HG03520 (cell line): ENCODE measurements at regions not wholly inside any gene's neighbourhood (a gene's known extent, or its start where the extent isn't known, plus 50 kb on each side); places are given as distances from the start of the nearest gene placed in this dataset.

Source experiments
- ATAC-seq: cut with Tn5 transposase; IDR thresholded peaks from one replicate; pipeline ENCODE4 v1.9.1; 2021; ENCODE audit warnings: mild to moderate bottlenecking, moderate library complexity; ENCODE audit not compliant: unreplicated experiment

- no peak for ATAC-seq
Observed at GRCh38 chr5:145708169-145708568, 127.0 kb downstream of the PRELID2 start.

DNA sequence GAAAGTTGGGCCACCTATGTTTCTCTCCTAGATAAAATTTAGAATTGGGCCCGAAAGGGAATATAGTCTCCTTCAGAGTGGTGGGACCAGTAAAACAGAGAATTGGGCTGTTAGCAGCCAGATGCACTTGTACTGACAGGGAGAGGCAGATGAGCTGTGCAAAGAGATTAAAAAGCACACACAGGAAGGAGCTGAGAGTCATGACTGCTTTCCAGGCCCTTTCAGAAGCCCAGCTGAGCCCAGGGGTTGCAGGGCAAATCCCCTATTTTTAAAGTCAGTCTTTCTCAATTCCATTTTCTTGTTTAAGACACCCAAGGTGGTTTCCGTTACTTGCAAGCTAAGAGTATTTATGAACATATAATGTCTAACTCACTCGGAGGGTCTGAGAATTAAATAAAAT is 130.4 kb downstream of the PRELID2 start:
- no peak for ATAC-seq

DNA sequence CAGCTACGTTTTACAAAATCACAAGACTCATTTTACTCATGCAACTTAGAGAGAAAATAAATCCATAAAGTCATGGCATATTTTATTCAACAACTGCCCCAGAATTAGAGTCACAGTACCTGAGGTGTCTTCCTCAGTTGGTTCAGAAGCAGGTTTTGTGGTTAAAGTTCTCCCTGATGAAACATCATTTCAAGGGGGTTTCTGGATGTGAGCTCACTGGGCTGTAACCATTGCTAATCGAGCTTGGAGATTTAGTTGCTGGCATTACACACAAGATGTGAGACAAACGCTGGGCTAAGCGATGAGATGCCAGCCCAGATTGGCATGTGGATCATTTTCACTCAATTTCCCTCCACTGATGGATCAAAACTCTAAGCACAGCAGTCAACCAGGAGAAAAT is 131.3 kb downstream of the PRELID2 start:
- no peak for ATAC-seq

- ATAC-seq = no peak
Observed at GRCh38 chr5:145701404-145701803, 133.7 kb downstream of the PRELID2 start.

- no peak for ATAC-seq
Observed at GRCh38 chr5:145699846-145700245, 135.3 kb downstream of the PRELID2 start.

DNA sequence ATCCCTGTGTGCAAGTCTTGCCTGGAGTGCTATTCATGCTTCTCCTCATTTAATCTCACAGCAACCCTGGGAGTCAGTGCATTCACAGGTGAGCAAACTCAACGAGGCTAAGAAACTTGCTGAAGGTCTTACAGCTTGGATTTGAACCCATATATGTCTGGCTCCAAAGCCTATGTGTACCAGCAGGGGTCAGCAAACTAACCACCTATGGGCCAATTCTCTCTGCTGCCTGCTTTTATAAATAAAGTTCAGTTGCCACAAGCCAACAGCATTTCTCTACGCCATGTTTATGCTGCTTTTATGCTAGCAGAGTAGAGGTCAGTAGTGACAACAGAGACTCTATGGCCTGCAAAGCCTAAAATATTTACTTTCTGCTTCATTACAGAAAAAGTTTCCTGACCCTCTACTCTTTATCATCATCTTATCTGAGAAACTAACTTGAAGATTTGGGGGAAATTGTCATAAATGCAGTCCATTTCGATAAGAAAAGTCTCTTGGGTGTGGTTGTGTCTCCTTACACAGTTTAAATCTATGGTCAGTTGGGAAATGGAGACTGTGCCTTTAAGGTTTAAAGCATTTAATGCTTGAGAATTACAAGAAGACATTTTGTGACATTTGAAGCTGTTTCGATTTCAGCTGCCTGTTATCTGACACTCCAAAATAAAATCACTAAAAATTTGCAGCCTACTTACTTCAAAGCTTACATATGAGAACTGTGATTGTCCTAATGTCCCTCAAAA is 137.7 kb downstream of the PRELID2 start:
- peak; percentile 85 for ATAC-seq

GRCh38 chr5:145689235-145689634 is 145.9 kb downstream of the PRELID2 start:
- ATAC-seq = peak; percentile 88

- no peak for ATAC-seq
Observed at GRCh38 chr5:145687943-145688342, 147.2 kb downstream of the PRELID2 start.

- no peak for ATAC-seq
Observed at GRCh38 chr5:145685417-145685816, 149.7 kb downstream of the PRELID2 start.

GRCh38 chr5:145683431-145683830 is 151.7 kb downstream of the PRELID2 start:
- no peak for ATAC-seq

DNA sequence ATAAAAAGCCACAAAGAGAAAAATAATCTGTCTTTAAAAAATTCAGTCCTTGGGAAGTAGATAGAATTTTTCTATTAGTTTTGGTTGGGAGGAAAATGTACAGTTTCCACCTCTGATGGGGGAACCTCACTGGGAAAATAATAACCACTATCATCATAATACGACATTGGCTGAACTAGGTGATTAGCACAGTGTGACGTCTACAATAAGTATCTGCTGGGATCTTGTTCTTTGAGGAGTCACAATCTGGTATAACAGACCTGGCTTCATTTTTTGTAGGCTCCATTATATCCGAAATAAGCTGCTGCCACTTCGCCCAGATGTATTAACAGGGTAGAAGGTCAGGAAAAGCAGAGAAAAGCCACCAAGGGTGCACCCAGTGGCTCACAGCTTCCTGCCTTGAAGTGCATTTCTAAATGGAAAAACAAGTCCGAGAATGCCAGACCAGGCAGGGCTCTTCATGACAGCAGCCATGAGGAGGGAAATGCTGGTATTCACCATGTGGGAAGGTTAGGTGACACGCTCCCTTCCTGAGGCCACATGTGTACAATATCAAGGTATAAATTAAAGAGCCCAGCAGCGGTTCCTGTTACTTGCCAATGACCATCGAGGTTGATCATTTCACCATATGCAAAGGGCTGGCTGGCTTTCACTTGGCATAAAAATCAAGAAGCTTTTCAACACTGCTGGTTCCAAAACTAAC is 152.8 kb downstream of the PRELID2 start:
- no peak for ATAC-seq

DNA sequence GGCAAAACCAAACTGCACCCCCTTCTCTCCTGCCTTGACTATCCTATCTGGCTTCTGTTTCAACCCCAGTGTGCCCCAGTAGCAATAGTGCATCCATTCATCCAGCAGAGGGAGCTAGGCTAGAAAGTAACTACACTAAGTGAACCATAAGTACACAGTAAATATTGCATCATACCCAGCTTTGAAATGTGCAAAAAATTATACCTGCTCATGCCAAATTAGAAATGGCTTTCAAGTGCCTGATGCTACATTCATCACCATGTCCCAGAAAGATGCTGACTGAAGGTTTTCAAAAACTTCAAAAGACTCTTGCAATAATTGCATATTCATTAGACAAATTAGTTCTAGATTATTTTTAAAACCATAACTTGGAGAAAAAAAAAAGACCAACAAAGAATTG is 153.5 kb downstream of the PRELID2 start:
- peak; percentile 99 for ATAC-seq

DNA sequence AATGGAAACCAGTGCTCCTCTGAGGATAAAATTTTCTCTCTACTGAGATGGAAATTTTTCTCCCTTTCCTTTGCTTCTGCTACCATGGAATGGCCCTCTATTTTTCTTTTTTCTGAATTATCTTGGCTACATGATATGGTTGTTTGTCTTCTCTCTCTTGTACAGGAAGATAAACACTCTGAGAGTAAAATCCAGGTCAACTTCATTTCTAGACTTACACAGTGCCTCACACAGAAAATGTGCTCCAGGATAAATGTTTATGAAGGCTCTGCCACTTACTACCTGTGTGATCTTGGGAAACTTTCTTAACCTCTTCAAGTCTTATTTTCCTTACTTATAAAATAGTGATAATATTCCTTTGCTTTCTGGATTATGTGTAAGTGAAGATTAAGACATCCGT is 153.9 kb downstream of the PRELID2 start:
- no peak for ATAC-seq

DNA sequence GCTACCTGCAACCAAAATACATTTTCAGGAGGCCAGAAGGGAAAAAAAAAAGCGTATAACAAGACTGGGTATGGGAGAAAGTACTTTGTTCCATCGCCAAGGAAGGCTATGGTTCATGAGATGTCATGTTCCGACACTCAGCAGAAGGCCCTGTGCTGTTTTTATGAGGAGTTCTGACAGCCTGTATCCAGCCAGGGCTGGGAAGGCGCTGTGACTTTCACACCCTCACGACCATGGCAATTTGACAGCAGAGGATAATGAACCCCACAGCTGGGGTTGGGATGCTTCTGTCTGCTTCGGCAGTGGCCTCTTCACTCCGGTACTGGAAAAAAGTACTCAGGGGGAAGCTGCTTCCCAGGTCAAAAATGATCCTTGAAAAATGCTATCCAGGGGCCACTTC is 154.4 kb downstream of the PRELID2 start:
- no peak for ATAC-seq

GRCh38 chr5:145680169-145680568 is 155.0 kb downstream of the PRELID2 start:
- no peak for ATAC-seq

DNA sequence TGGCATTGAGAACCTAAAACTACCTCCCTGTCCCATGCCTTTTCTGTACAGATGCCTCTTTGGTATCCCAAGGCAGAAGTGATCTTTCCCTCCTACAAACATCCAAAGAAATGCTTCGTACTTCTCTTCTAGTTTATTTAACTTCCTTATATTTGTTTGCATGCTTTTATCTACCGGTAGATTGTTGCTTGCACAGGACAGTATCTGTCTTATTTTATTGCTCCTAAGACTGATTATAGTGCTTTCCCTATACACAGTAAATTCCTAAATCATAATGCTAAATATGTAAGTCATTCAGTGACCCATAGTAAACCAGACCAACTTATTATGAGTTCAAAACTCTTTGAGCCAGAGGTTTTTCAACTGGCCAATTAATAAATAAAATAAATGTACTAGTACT is 156.9 kb downstream of the PRELID2 start:
- no peak for ATAC-seq

DNA sequence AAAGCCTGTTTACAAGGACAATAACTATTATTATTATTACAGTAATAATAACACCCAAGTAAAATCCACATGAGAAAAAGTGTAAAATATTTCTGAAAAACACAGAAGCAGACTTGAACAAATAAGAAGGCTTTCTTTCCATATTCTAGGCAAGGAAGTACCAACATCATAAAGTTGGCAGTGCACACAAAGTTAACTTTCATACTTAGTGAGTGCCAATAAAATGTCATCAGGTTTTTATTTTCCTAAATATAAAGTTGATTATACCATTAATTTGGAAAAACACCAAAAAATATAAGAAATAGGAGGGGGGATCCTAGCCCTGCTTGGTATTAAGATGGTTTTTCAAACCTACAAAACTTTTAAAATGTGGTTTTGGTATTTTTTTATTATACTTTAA is 161.4 kb downstream of the PRELID2 start:
- ATAC-seq = no peak

- ATAC-seq = no peak
Observed at GRCh38 chr5:145668714-145669113, 166.4 kb downstream of the PRELID2 start.

GRCh38 chr5:145667742-145668141 is 167.4 kb downstream of the PRELID2 start:
- no peak for ATAC-seq

GRCh38 chr5:145666591-145666990 is 168.6 kb downstream of the PRELID2 start:
- no peak for ATAC-seq

- ATAC-seq = no peak
Observed at GRCh38 chr5:145661737-145662485, 173.2 kb downstream of the PRELID2 start.
